Mucosa of rectum (tissue), 2 donors: ENCODE measurements at regions not wholly inside any gene's neighbourhood (a gene's known extent, or its start where the extent isn't known, plus 50 kb on each side); places are given as distances from the start of the nearest gene placed in this dataset.

Experiments
- H3K27ac ChIP-seq, 2 donors: one replicate each; pipeline ENCODE4 v1.7.0; 2013; ENCODE audit warnings: inconsistent platforms in 2 of 2, low read depth in 2 of 2, low read length in 2 of 2
- H3K27me3 ChIP-seq, 2 donors: one replicate each; pipeline ENCODE4 v1.7.0; 2013; ENCODE audit warnings: low read length in 2 of 2; ENCODE audit not compliant: control insufficient read depth in 2 of 2, insufficient read depth in 2 of 2
- H3K36me3 ChIP-seq, 2 donors: one replicate each; pipeline ENCODE4 v1.7.0; 2013; ENCODE audit warnings: low read length in 2 of 2; ENCODE audit not compliant: control insufficient read depth in 2 of 2, insufficient read depth in 2 of 2
- H3K4me1 ChIP-seq, 2 donors: one replicate each; pipeline ENCODE4 v1.7.0; 2013; ENCODE audit warnings: low read length in 2 of 2, mild to moderate bottlenecking in 1 of 2; ENCODE audit not compliant: control insufficient read depth in 2 of 2, insufficient read depth in 2 of 2
- H3K4me3 ChIP-seq, 2 donors: one replicate each; pipeline ENCODE4 v1.7.0; 2013; ENCODE audit warnings: low read length in 2 of 2
- H3K9ac ChIP-seq, 2 donors: one replicate each; pipeline ENCODE4 v1.7.0; 2013; ENCODE audit warnings: low read length in 2 of 2, low read depth in 1 of 2, mild to moderate bottlenecking in 1 of 2
- H3K9me3 ChIP-seq, 2 donors: one replicate each; pipeline ENCODE4 v1.7.0; 2013; ENCODE audit warnings: low read length in 2 of 2; ENCODE audit not compliant: control insufficient read depth in 2 of 2
- donor health status: healthy.
- donor health status: Normal muscosa, but diverticular disease.

DNA sequence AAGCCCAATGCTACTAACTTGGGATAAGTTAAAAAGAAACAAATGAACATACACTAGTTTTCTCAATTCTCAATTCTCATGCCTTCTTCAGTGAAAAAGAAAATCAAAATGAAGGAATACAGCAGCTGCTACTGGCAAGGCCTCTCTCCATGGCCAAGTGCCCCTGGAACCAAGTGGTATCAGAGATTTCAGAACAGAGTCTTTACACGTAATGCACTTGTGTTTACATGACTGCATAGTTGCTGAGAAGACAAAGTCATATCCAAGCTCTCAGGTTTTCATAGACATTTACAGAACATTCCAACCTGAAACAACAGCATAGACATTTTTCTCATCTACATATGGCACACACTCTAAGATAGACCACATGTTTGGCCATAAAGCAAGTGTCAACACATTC lies 789.9 kb downstream of the CBLN2 start:
- no peak overlapping the region for H3K9ac ChIP-seq
- no peaks in the 10 kb centered on the region for H3K27me3 ChIP-seq
- no peaks in the 10 kb centered on the region for H3K4me1 ChIP-seq
- no peaks in the 10 kb centered on the region for H3K9me3 ChIP-seq
- no peak overlapping the region for H3K4me3 ChIP-seq
- no peak overlapping the region for H3K27ac ChIP-seq
- no peaks in the 10 kb centered on the region for H3K36me3 ChIP-seq

DNA sequence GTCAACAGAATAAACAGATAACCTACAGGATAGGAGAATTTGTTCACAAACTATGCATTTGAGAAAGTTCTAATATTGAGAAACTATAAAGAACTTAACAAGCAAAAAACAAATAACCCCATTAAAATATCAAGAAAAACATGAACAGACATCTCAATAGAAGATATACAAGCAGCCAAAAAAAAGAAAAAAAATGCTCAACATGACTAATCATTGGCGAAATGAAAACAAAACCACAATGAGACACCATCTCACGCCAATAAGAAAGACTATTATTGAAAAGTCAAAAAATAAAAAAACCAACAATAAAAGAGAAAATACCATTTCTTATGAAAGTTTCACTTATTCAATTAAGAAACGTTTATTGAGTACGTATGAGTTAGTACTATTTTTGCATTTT lies 800.5 kb downstream of the CBLN2 start:
- H3K9me3 ChIP-seq = peaks cover 0 to 3% of the 10 kb centered on the region in 2 donors
- no peaks in the 10 kb centered on the region for H3K4me1 ChIP-seq
- H3K9ac ChIP-seq = no peak overlapping the region
- no peak overlapping the region for H3K4me3 ChIP-seq
- no peak overlapping the region for H3K27ac ChIP-seq
- H3K36me3 ChIP-seq = no peaks in the 10 kb centered on the region
- H3K27me3 ChIP-seq = no peaks in the 10 kb centered on the region

DNA sequence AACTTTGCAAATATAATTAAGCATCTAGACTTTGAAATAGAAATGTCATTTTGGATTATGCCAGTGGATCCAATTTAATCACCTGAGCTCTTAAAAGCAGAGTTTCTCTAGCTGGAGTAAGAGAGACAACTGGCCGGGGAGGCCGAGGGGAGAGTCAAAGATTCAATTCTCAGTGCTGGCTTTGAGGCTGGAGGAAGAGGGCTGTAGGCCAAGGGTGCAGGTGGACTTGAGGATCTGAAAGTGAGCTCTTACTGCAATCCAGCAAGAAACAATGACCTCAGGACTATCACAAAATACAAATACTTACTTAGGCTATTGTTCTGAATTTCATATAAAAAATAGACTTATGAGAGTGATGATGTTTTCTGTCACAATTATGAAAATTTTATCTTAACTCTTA lies 814.5 kb downstream of the CBLN2 start:
- Histone ChIP-seq H3K4me1 (no peaks in the 10 kb centered on the region), H3K9me3 (no peaks in the 10 kb centered on the region), H3K9ac (no peak overlapping the region), H3K4me3 (no peak overlapping the region), H3K27ac (no peak overlapping the region), H3K36me3 (no peaks in the 10 kb centered on the region), H3K27me3 (no peaks in the 10 kb centered on the region)

DNA sequence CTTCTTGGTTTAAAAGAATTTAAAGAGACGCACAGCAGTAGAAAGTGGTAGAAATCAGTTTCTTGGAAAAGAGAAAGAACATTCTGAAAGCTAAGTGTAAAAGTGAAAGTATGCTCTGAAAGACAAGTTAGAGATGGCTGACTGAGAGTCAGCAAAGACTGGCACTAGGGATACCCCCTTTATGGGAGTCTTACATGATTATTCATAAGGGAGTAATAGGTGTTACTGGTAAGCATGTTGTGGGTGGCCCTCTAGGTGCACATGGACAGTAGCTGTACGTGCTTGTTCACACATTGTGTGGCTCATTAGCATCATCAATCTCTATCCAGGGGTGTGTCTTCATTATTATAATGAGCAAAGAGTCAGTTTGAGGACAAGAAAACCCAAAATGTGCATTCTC lies 816.2 kb downstream of the CBLN2 start:
- H3K9ac ChIP-seq = no peak overlapping the region
- no peaks in the 10 kb centered on the region for H3K4me1 ChIP-seq
- H3K9me3 ChIP-seq = no peaks in the 10 kb centered on the region
- no peaks in the 10 kb centered on the region for H3K27me3 ChIP-seq
- no peak overlapping the region for H3K4me3 ChIP-seq
- H3K36me3 ChIP-seq = no peaks in the 10 kb centered on the region
- no peak overlapping the region for H3K27ac ChIP-seq

DNA sequence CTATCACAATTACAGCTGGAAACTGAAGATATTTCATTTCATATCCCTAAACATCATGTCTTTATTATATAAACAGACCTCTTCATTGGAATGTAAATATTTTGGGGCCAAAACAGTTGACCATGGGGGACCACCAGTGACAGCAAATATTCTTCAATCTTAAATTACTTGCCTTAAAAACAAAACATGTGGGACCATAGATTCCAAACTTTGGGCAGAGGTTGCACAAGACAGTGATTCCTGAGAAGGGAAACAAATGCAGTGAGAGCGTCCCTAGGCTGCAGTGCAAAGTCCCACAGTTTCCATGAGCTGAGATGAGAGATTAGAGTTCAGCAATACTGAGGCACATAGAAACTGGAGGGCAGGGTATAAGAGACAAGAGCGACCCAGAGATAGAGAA lies 818.9 kb downstream of the CBLN2 start:
- Histone ChIP-seq H3K27me3 (no peaks in the 10 kb centered on the region), H3K4me1 (no peaks in the 10 kb centered on the region), H3K27ac (no peak overlapping the region), H3K9ac (no peak overlapping the region), H3K4me3 (no peak overlapping the region), H3K9me3 (no peaks in the 10 kb centered on the region), H3K36me3 (no peaks in the 10 kb centered on the region)

DNA sequence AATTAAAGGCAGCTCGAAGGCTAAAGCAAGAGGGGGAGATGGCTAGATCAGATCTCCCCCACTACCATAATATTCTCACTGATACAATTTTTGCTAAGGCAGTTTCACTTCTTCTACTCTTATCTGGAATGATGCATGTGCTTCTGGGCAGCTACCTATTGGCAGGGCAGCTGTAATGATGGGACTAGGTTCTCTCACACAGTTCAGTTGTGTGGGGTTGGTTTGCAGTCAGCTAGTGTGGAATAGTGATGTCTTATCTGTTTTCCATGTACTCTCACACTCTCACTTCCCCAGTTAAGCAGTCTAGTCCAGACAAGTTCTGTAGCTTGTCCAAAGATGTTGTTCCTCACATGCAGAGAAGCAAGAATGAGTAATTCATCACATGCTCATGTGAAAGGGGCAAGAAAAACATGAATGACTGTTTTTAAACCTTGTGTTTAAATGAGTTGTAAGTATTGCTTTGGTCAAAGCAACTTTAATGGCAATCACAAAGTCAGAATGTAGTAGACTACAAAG lies 836.1 kb downstream of the CBLN2 start:
- H3K9ac ChIP-seq = no peak overlapping the region
- H3K27me3 ChIP-seq = no peaks in the 10 kb centered on the region
- H3K4me1 ChIP-seq = no peaks in the 10 kb centered on the region
- H3K27ac ChIP-seq = no peak overlapping the region
- H3K36me3 ChIP-seq = no peaks in the 10 kb centered on the region
- H3K4me3 ChIP-seq = no peak overlapping the region
- no peaks in the 10 kb centered on the region for H3K9me3 ChIP-seq

DNA sequence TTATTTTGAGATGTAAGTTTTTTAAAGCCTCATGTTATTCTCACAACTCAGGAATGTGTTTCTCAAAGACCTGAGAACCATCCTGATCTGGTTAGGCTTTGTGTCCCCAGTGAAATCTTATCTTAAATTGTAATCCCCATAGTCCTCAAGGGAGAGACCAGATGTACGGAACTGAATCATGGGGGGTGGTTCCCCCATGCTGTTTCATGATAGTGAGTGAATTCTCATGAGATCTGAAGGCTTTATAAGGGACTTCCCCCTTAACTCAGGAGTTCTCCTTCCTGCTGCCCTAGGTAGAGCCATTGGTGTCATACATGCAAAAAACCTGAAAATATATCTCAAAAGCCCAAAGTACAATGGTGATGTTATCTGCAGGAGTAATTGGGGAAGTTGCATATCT lies 836.7 kb downstream of the CBLN2 start:
- no peak overlapping the region for H3K9ac ChIP-seq
- H3K27me3 ChIP-seq = no peaks in the 10 kb centered on the region
- no peaks in the 10 kb centered on the region for H3K9me3 ChIP-seq
- no peaks in the 10 kb centered on the region for H3K4me1 ChIP-seq
- H3K4me3 ChIP-seq = no peak overlapping the region
- H3K27ac ChIP-seq = no peak overlapping the region
- no peaks in the 10 kb centered on the region for H3K36me3 ChIP-seq

DNA sequence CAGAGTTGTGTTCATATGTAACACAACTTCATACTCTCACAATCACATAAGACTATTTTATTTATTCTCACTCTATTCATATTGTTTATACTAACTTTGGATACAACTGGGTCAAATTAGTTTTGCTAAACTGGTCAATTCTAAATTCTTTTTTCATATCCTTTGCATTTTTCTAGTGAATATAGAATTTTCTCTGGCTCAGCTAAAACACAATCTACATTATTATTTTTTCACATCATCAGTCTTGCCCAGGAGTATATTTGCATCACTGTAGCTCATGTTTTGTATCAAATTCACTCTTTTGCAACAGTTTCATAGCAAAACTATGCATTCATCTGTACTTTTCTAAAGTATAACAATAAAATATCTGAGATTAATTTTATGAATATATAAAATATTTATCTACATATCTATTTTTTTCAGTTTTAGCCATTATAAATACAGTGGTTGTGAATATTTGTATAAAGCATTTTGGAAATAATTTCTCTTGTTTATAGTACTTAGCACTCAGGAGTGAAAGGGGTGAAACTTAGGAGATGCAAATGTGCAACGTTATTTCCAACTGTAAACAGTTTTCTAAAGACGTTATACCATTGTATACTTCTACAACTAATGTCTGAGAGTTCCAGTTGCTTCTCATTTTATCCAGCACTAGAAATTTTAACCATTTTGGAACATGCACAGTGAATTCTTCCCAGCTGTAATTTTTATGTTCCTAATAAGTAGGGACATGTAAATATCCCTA lies 854.6 kb downstream of the CBLN2 start:
- Histone ChIP-seq H3K9me3 (no peaks in the 10 kb centered on the region), H3K9ac (no peak overlapping the region), H3K27me3 (no peaks in the 10 kb centered on the region)

DNA sequence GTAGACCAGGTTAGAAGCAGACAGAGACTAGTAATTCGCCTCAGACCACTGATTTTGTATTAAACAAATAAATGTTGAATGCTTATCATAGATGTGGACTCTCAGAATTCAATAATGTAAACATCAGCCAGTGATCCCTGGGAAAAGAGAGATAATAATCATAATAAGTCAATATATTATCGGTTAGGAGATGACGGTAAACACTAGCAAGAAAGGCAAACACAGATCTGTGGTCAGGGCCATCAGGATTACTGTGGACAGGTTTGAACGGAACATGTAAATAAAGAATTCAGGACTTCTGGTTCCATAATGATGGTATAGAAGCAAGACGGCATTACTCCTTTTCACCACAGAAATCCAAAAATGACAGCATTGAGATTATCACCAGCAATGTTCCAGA lies 861.6 kb downstream of the CBLN2 start:
- Histone ChIP-seq H3K36me3 (no peaks in the 10 kb centered on the region), H3K27me3 (no peaks in the 10 kb centered on the region), H3K27ac (no peak overlapping the region), H3K9me3 (no peaks in the 10 kb centered on the region), H3K4me3 (no peak overlapping the region), H3K4me1 (no peaks in the 10 kb centered on the region), H3K9ac (no peak overlapping the region)

More for the DNA sequence above, 854.6 kb downstream of the CBLN2 start:
- H3K4me3 ChIP-seq = no peak overlapping the region
- no peaks in the 10 kb centered on the region for H3K4me1 ChIP-seq
- no peaks in the 10 kb centered on the region for H3K36me3 ChIP-seq
- no peak overlapping the region for H3K27ac ChIP-seq

DNA sequence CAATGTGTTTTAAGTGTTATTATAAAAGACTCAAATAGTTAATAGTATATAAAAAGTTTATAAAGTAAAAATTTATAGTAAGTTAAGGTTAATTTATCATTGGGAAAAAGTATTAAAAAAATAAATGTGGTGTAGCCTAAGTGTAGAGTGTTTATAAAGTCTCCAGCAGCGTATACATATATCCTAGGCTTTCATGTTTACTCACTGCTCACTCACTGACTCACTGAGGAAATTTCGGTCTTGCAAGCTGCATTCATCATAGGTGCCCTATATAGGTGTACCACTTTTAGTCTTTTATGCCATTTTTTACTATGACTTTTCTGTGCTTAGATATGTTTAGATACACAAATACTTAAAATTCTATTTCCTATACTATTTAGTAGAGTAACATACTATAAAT lies 866.0 kb downstream of the CBLN2 start:
- H3K4me1 ChIP-seq = no peaks in the 10 kb centered on the region
- H3K27ac ChIP-seq = no peak overlapping the region
- no peaks in the 10 kb centered on the region for H3K9me3 ChIP-seq
- H3K27me3 ChIP-seq = no peaks in the 10 kb centered on the region
- no peaks in the 10 kb centered on the region for H3K36me3 ChIP-seq
- no peak overlapping the region for H3K9ac ChIP-seq
- no peak overlapping the region for H3K4me3 ChIP-seq
